Adrenal gland (tissue), 9 donors: ENCODE measurements at regions not wholly inside any gene's neighbourhood (a gene's known extent, or its start where the extent isn't known, plus 50 kb on each side); places are given as distances from the start of the nearest gene placed in this dataset.

Source experiments
- DNase-seq, 7 donors: peaks; one replicate each; pipeline ENCODE4 v3.0.0-alpha.2; 2019 to 2020
- H3K27ac ChIP-seq, 5 donors: fragments of 200-600 bp; sonication (generic) in 4 of 5; 1 replicate in 3 of 5; 2 replicates in 2 of 5; pipeline versions ENCODE4 v1.5.1 to v1.8.0; 2016 to 2020; ENCODE audit warnings: mild to moderate bottlenecking in 1 of 5
- H3K27me3 ChIP-seq: fragments of 200-600 bp; 2 replicates; pipeline ENCODE4 v1.8.0; 2021
- H3K36me3 ChIP-seq, 2 donors: fragments of 200-600 bp; replicated peaks in 1 of 2; 1 replicate in 1 of 2; 2 replicates in 1 of 2; pipeline versions ENCODE4 v1.5.1 to v1.8.0; 2018 to 2022
- H3K4me1 ChIP-seq, 2 donors: fragments of 200-600 bp; replicated peaks in 1 of 2; 1 replicate in 1 of 2; 2 replicates in 1 of 2; pipeline versions ENCODE4 v1.5.1 to v1.8.0; 2018 to 2021
- H3K4me3 ChIP-seq, 4 donors: fragments of 200-600 bp; sonication (generic) in 3 of 4; one replicate each; pipeline ENCODE4 v1.5.1; 2016 to 2018
- H3K9me3 ChIP-seq, 3 donors: fragments of 200-600 bp; sonication (generic) in 1 of 3; replicated peaks in 1 of 3; 1 replicate in 2 of 3; 2 replicates in 1 of 3; pipeline versions ENCODE4 v1.5.1 to v1.8.0; 2016 to 2021
- CTCF ChIP-seq, 6 experiments: fragments of 450-650 bp in 4 of 6; fragments of 200-600 bp in 2 of 6; sonication (generic) in 1 of 6; IDR thresholded peaks; 1 replicate in 5 of 6; 2 replicates in 1 of 6; pipeline versions ENCODE4 v1.5.1 to v1.8.0; 2016 to 2021; ENCODE audit warnings: antibody characterized with exemption in 6 of 6, mild to moderate bottlenecking in 2 of 6, moderate library complexity in 1 of 6
- POLR2A ChIP-seq, 2 donors: fragments of 450-650 bp; IDR thresholded peaks; one replicate each; pipeline ENCODE4 v1.6.1; 2017; ENCODE audit warnings: antibody characterized with exemption in 2 of 2, mild to moderate bottlenecking in 2 of 2, moderate library complexity in 1 of 2
- WGBS, 4 donors: extraction: QIAGEN DNeasy Blood & Tissue Kit in 2 of 4; methylation state at CpG; one replicate each; pipeline versions ENCODE4 v1.1.5 to v1.1.7; 2013 to 2017; 5-methylcytosine and 5-hydroxymethylcytosine counted together
- intact Hi-C, 2 donors: fragments of 100-400 bp; cut with DNase I; formaldehyde crosslinking; loops; one replicate each; pipeline versions ENCODE4 v1.14.1 to v1.15.0; 2022 to 2023
- donor health status: healthy with polysubstance abuse.
- donor health status: Bipolar disorder and iron deficiency.
- donor health status: DM: yes; HTN: yes; CAD: no.
- donor health status: DM: no; HTN: no; CAD: no.
- donor health status: DM: no; HTN: no; CAD: no.

- Histone ChIP-seq H3K27ac (no peak overlapping the region), H3K4me3 (no peak overlapping the region), H3K4me1 (no peaks in the 10 kb centered on the region), H3K36me3 (no peaks in the 10 kb centered on the region), H3K27me3 (no peaks in the 10 kb centered on the region), H3K9me3 (no peaks in the 10 kb centered on the region)
- DNase-seq, result no peak
- intact Hi-C loops, result no loop called here
- TF ChIP-seq CTCF (IDR thresholded peaks at IDR 0.05) (no peak), POLR2A (IDR thresholded peaks at IDR 0.05) (no peak)
- 90 to 93% (median 91%) methylated on average over 11 to 15 of the region's 15 CpGs for WGBS, 4 donors
These were observed 141.5 kb upstream of the PPP2R2D start for GRCh38 chr10:131759347-131759746.

- Histone ChIP-seq H3K4me1 (no peaks in the 10 kb centered on the region), H3K36me3 (no peaks in the 10 kb centered on the region), H3K9me3 (no peaks in the 10 kb centered on the region), H3K27me3 (no peaks in the 10 kb centered on the region), H3K27ac (no peak overlapping the region), H3K4me3 (no peak overlapping the region)
- WGBS, 4 donors, result 76 to 80% (median 79%) methylated on average over 9 to 10 of the region's 10 CpGs
- TF ChIP-seq POLR2A (IDR thresholded peaks at IDR 0.05) (no peak), CTCF (IDR thresholded peaks at IDR 0.05) (no peak)
- intact Hi-C loops, result no loop called here
- DNase-seq, result no peak
These were observed 140.2 kb upstream of the PPP2R2D start for GRCh38 chr10:131760416-131761166.

- TF ChIP-seq POLR2A (IDR thresholded peaks at IDR 0.05) (no peak), CTCF (IDR thresholded peaks at IDR 0.05) (no peak)
- no peaks in the 10 kb centered on the region for H3K36me3 ChIP-seq
- no peak for DNase-seq
- 76 to 81% (median 78%) methylated on average over 11 to 15 of the region's 15 CpGs for WGBS, 4 donors
- H3K4me3 ChIP-seq, result no peak overlapping the region
- H3K9me3 ChIP-seq, result no peaks in the 10 kb centered on the region
- intact Hi-C loops, result no loop called here
- no peaks in the 10 kb centered on the region for H3K27me3 ChIP-seq
- H3K4me1 ChIP-seq, result no peaks in the 10 kb centered on the region
- H3K27ac ChIP-seq, result no peak overlapping the region
These were observed 137.8 kb upstream of the PPP2R2D start for GRCh38 chr10:131762789-131763696.

- Histone ChIP-seq H3K9me3 (no peaks in the 10 kb centered on the region), H3K4me3 (no peak overlapping the region), H3K27me3 (no peaks in the 10 kb centered on the region), H3K36me3 (no peaks in the 10 kb centered on the region), H3K4me1 (no peaks in the 10 kb centered on the region), H3K27ac (no peak overlapping the region)
- no peak for DNase-seq
- WGBS, 4 donors, result 77 to 86% (median 84%) methylated on average over 9 of the region's 9 CpGs
- intact Hi-C loops, result no loop called here
- TF ChIP-seq POLR2A (IDR thresholded peaks at IDR 0.05), result no peak
- TF ChIP-seq CTCF (IDR thresholded peaks at IDR 0.05), result no peak
These were observed 135.9 kb upstream of the PPP2R2D start for GRCh38 chr10:131764929-131765328.
